B cell (primary cell): ENCODE measurements at regions not wholly inside any gene's neighbourhood (a gene's known extent, or its start where the extent isn't known, plus 50 kb on each side); places are given as distances from the start of the nearest gene placed in this dataset.

Source experiments
- ATAC-seq: fragments of 200-7000 bp; cut with Tn5 transposase; one replicate; pipeline ENCODE4 v1.10.0; 2021; ENCODE audit warnings: low read depth, mild to moderate bottlenecking, moderate number of reproducible peaks, moderate library complexity
- CTCF ChIA-PET: fragments of 350-600 bp; sonication (Branson Sonifier 250); formaldehyde crosslinking; loops from one replicate; lab custom pipeline; 2021; ENCODE audit warnings: antibody characterized with exemption, inconsistent platforms; lab: Charles Lee
- POLR2A ChIA-PET: fragments of 350-600 bp; sonication (Branson Sonifier 250); formaldehyde crosslinking; loops from one replicate; lab custom pipeline; 2021; ENCODE audit warnings: antibody characterized with exemption; lab: Charles Lee
- DNase-seq: peaks from one replicate; pipeline ENCODE4 v3.0.0; 2013
- H2AFZ ChIP-seq: 2 replicates; pipeline ENCODE4 v1.6.1; 2012; ENCODE audit warnings: mild to moderate bottlenecking, low read depth, low read length; ENCODE audit not compliant: insufficient read depth, poor library complexity, severe bottlenecking
- H3K27ac ChIP-seq, 2 donors: 1 replicate in 1 of 2; 2 replicates in 1 of 2; pipeline ENCODE4 v1.5.1; 2012 to 2013; ENCODE audit warnings: low read length in 2 of 2, mild to moderate bottlenecking in 2 of 2, moderate library complexity in 1 of 2
- H3K27me3 ChIP-seq, 4 experiments: fragments of 200-600 bp in 1 of 4; sonication (generic) in 1 of 4; replicated peaks in 1 of 4; 1 replicate in 2 of 4; 2 replicates in 2 of 4; pipeline versions ENCODE4 v1.6.1 to v1.7.0; 2013 to 2016; ENCODE audit warnings: low read length in 3 of 4, mild to moderate bottlenecking in 2 of 4, mixed read lengths in 1 of 4, moderate library complexity in 1 of 4; ENCODE audit not compliant: insufficient read depth in 4 of 4, control insufficient read depth in 3 of 4; ENCODE audit errors: control extremely low read depth in 1 of 4
- H3K36me3 ChIP-seq, 2 experiments: replicated peaks in 1 of 2; 1 replicate in 1 of 2; 2 replicates in 1 of 2; pipeline versions ENCODE4 v1.6.1 to v1.7.1; 2013; ENCODE audit warnings: low read length in 1 of 2; ENCODE audit not compliant: insufficient read depth in 2 of 2, control insufficient read depth in 1 of 2; ENCODE audit errors: control extremely low read depth in 1 of 2, extremely low read depth in 1 of 2
- H3K4me1 ChIP-seq, 2 donors: fragments of 200-600 bp in 1 of 2; sonication (generic) in 1 of 2; 1 replicate in 1 of 2; 2 replicates in 1 of 2; pipeline versions ENCODE4 v1.5.1 to v1.6.1; 2013 to 2017; ENCODE audit warnings: low read length in 2 of 2; ENCODE audit not compliant: control insufficient read depth in 2 of 2, insufficient read depth in 2 of 2
- H3K4me2 ChIP-seq: replicated peaks from 2 replicates; pipeline ENCODE3; 2012; ENCODE audit warnings: mild to moderate bottlenecking, low read depth, low read length; ENCODE audit not compliant: poor library complexity, severe bottlenecking
- H3K4me3 ChIP-seq, 5 experiments: fragments of 200-600 bp in 1 of 5; sonication (generic) in 1 of 5; 1 replicate in 3 of 5; 2 replicates in 2 of 5; pipeline versions ENCODE4 v1.5.1 to v1.7.0; 2011 to 2016; ENCODE audit warnings: low read length in 4 of 5, mild to moderate bottlenecking in 4 of 5, low read depth in 2 of 5, control low read depth in 1 of 5, moderate library complexity in 1 of 5; ENCODE audit not compliant: insufficient read depth in 1 of 5; ENCODE audit errors: control extremely low read depth in 1 of 5, extremely low read depth in 1 of 5
- H3K79me2 ChIP-seq: fragments of 200-600 bp; sonication (generic); one replicate; pipeline ENCODE4 v1.6.0; 2016; ENCODE audit warnings: low read length; ENCODE audit not compliant: control insufficient read depth, insufficient read depth
- H3K9ac ChIP-seq: fragments of 200-600 bp; sonication (generic); 2 replicates; pipeline ENCODE4 v1.6.1; 2017; ENCODE audit warnings: mild to moderate bottlenecking, low read length, moderate library complexity
- H3K9me3 ChIP-seq, 3 donors: one replicate each; pipeline versions ENCODE4 v1.6.1 to v1.7.1; 2013; ENCODE audit warnings: low read length in 2 of 3; ENCODE audit not compliant: control insufficient read depth in 2 of 3, insufficient read depth in 1 of 3; ENCODE audit errors: control extremely low read depth in 1 of 3
- H4K20me1 ChIP-seq: 2 replicates; pipeline ENCODE4 v1.6.0; 2012; ENCODE audit warnings: mild to moderate bottlenecking, low read length; ENCODE audit not compliant: insufficient read depth, control insufficient read depth, poor library complexity, severe bottlenecking
- H3K27ac Mint-ChIP-seq: one replicate; pipeline ENCODE4 v1.8.0; 2021; ENCODE audit warnings: mixed read lengths
- H3K27me3 Mint-ChIP-seq: one replicate; pipeline ENCODE4 v1.8.0; 2021; ENCODE audit warnings: mixed read lengths
- H3K4me1 Mint-ChIP-seq: one replicate; pipeline ENCODE4 v1.8.0; 2021; ENCODE audit warnings: mixed read lengths
- H3K4me3 Mint-ChIP-seq: one replicate; pipeline ENCODE4 v1.8.0; 2021; ENCODE audit warnings: mixed read lengths
- H3K9me3 Mint-ChIP-seq: one replicate; pipeline ENCODE4 v1.8.0; 2022; ENCODE audit warnings: mixed read lengths; ENCODE audit not compliant: insufficient read depth
- EZH2 ChIP-seq: IDR thresholded peaks from 2 replicates; pipeline ENCODE4 v1.6.1; 2012; ENCODE audit warnings: borderline replicate concordance, low read depth, mild to moderate bottlenecking, moderate library complexity, low read length; ENCODE audit not compliant: insufficient read depth, poor library complexity, severe bottlenecking
- WGBS: methylation state at CpG from one replicate; pipeline ENCODE4 v1.1.5; 2013; ENCODE audit warnings: missing lambda C conversion rate; ENCODE audit not compliant: insufficient coverage; 5-methylcytosine and 5-hydroxymethylcytosine counted together
- intact Hi-C: fragments of 100-400 bp; cut with micrococcal nuclease; formaldehyde crosslinking; loops from one replicate; pipeline ENCODE4 v1.10.0; 2022
- TF ChIP-seq, protein P1 (sequence below): fragments of 200-600 bp; IDR thresholded peaks from one replicate; pipeline ENCODE4 v1.8.0; 2022; ENCODE audit warnings: antibody characterized with exemption, mild to moderate bottlenecking

GRCh38 chr6:91590191-91590590 is 1003.3 kb upstream of the MAP3K7 start:
- WGBS = 100% methylated on average over 2 of the region's 3 CpGs
- intact Hi-C loops = no loop called here
- Mint-ChIP-seq H3K4me3 (no peak overlapping the region), H3K27me3 (no peaks in the 10 kb centered on the region), H3K27ac (no peak overlapping the region), H3K9me3 (no peaks in the 10 kb centered on the region), H3K4me1 (no peaks in the 10 kb centered on the region)
- H3K4me2 ChIP-seq = no peak overlapping the region
- H3K4me3 ChIP-seq = no peak overlapping the region
- ATAC-seq = no peak
- no peaks in the 10 kb centered on the region for H3K36me3 ChIP-seq
- DNase-seq = no peak
- ChIA-PET CTCF (no interaction called here), POLR2A (no interaction called here)
- peaks cover 0 to 4% (median 0%) of the 10 kb centered on the region in 3 donors for H3K9me3 ChIP-seq
- H3K9ac ChIP-seq = no peak overlapping the region
- no peak overlapping the region for H2AFZ ChIP-seq
- H3K27me3 ChIP-seq = no peaks in the 10 kb centered on the region
- H3K27ac ChIP-seq = no peak overlapping the region
- no peaks in the 10 kb centered on the region for H3K79me2 ChIP-seq
- TF ChIP-seq, protein P1, sequence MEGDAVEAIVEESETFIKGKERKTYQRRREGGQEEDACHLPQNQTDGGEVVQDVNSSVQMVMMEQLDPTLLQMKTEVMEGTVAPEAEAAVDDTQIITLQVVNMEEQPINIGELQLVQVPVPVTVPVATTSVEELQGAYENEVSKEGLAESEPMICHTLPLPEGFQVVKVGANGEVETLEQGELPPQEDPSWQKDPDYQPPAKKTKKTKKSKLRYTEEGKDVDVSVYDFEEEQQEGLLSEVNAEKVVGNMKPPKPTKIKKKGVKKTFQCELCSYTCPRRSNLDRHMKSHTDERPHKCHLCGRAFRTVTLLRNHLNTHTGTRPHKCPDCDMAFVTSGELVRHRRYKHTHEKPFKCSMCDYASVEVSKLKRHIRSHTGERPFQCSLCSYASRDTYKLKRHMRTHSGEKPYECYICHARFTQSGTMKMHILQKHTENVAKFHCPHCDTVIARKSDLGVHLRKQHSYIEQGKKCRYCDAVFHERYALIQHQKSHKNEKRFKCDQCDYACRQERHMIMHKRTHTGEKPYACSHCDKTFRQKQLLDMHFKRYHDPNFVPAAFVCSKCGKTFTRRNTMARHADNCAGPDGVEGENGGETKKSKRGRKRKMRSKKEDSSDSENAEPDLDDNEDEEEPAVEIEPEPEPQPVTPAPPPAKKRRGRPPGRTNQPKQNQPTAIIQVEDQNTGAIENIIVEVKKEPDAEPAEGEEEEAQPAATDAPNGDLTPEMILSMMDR = no peak
- no peak for TF ChIP-seq EZH2
- no peaks in the 10 kb centered on the region for H3K4me1 ChIP-seq
- H4K20me1 ChIP-seq = no peaks in the 10 kb centered on the region

DNA sequence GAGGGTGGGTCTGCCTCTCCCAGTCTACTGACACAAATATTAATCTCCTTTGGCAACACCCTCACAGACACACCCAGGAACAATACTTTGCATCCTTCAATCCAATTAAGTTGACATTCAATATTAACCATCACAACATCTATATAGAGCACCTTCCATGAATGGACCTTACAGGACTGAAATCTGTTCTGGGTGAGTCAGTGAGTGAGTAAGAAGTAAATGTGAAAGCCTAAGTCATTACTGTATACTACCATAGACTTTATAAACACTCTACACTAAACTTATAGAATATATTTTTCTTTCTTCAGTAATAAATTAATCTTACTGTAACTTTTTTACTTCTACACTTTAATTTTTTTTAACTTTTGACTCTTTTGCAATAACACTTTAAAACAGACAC is 993.8 kb upstream of the MAP3K7 start:
- Mint-ChIP-seq H3K9me3 (no peaks in the 10 kb centered on the region), H3K27me3 (no peaks in the 10 kb centered on the region), H3K4me1 (no peaks in the 10 kb centered on the region), H3K27ac (no peak overlapping the region), H3K4me3 (no peak overlapping the region)
- Histone ChIP-seq H2AFZ (no peak overlapping the region), H3K79me2 (no peaks in the 10 kb centered on the region), H3K27me3 (no peaks in the 10 kb centered on the region), H3K9ac (no peak overlapping the region), H3K4me2 (no peak overlapping the region), H3K9me3 (no peaks in the 10 kb centered on the region), H3K4me1 (no peaks in the 10 kb centered on the region), H3K27ac (no peak overlapping the region), H4K20me1 (no peaks in the 10 kb centered on the region), H3K36me3 (no peaks in the 10 kb centered on the region), H3K4me3 (no peak overlapping the region)
- ATAC-seq (no peak), DNase-seq (no peak)
- TF ChIP-seq EZH2 = no peak
- TF ChIP-seq, protein P1 = no peak
- intact Hi-C loops = no loop called here
- POLR2A ChIA-PET = no interaction called here
- CTCF ChIA-PET = no interaction called here
